ENCODE measurements at regions not wholly inside any gene's neighbourhood (a gene's known extent, or its start where the extent isn't known, plus 50 kb on each side); places are given as distances from the start of the nearest gene placed in this dataset.

GRCh38 chr13:99796175-99796819 lies 175.3 kb downstream of the ZIC5 start:
- Histone ChIP-seq H3K9ac (ENCODE audit: low read depth in 1 of 2, low read length in 2 of 2) (no peak overlapping the region), H3K4me3 (ENCODE audit: low read length in 2 of 2) (no peak overlapping the region), H3K4me1 (ENCODE audit: control insufficient read depth in 2 of 2, insufficient read depth in 2 of 2, low read length in 2 of 2) (no peaks in the 10 kb centered on the region), H3K36me3 (ENCODE audit: control insufficient read depth in 2 of 2, insufficient read depth in 2 of 2, low read length in 2 of 2) (no peaks in the 10 kb centered on the region), H3K9me3 (ENCODE audit: control insufficient read depth in 2 of 2, low read length in 2 of 2) (no peaks in the 10 kb centered on the region), H3K27me3 (ENCODE audit: control insufficient read depth in 2 of 2, insufficient read depth in 2 of 2, low read length in 2 of 2) (no peaks in the 10 kb centered on the region), H3K27ac (ENCODE audit: low read depth in 2 of 2, low read length in 2 of 2) (no peak overlapping the region)

GRCh38 chr13:99792079-99792921 lies 179.3 kb downstream of the ZIC5 start:
- Histone ChIP-seq H3K27ac (ENCODE audit: low read depth in 2 of 2, low read length in 2 of 2) (no peak overlapping the region), H3K9me3 (ENCODE audit: control insufficient read depth in 2 of 2, low read length in 2 of 2) (no peaks in the 10 kb centered on the region), H3K36me3 (ENCODE audit: control insufficient read depth in 2 of 2, insufficient read depth in 2 of 2, low read length in 2 of 2) (no peaks in the 10 kb centered on the region), H3K4me3 (ENCODE audit: low read length in 2 of 2) (no peak overlapping the region), H3K4me1 (ENCODE audit: control insufficient read depth in 2 of 2, insufficient read depth in 2 of 2, low read length in 2 of 2) (no peaks in the 10 kb centered on the region), H3K9ac (ENCODE audit: low read depth in 1 of 2, low read length in 2 of 2) (no peak overlapping the region), H3K27me3 (ENCODE audit: control insufficient read depth in 2 of 2, insufficient read depth in 2 of 2, low read length in 2 of 2) (no peaks in the 10 kb centered on the region)

- Histone ChIP-seq H3K4me1 (ENCODE audit: control insufficient read depth in 2 of 2, insufficient read depth in 2 of 2, low read length in 2 of 2) (no peaks in the 10 kb centered on the region), H3K27ac (ENCODE audit: low read depth in 2 of 2, low read length in 2 of 2) (no peak overlapping the region), H3K36me3 (ENCODE audit: control insufficient read depth in 2 of 2, insufficient read depth in 2 of 2, low read length in 2 of 2) (no peaks in the 10 kb centered on the region), H3K4me3 (ENCODE audit: low read length in 2 of 2) (no peak overlapping the region), H3K9me3 (ENCODE audit: control insufficient read depth in 2 of 2, low read length in 2 of 2) (peaks cover 0 to 3% of the 10 kb centered on the region in 2 donors), H3K27me3 (ENCODE audit: control insufficient read depth in 2 of 2, insufficient read depth in 2 of 2, low read length in 2 of 2) (no peaks in the 10 kb centered on the region), H3K9ac (ENCODE audit: low read depth in 1 of 2, low read length in 2 of 2) (no peak overlapping the region)
Measured at GRCh38 chr13:99782669-99783068, 188.9 kb downstream of the ZIC5 start.

- Histone ChIP-seq H3K4me1 (ENCODE audit: control insufficient read depth in 2 of 2, insufficient read depth in 2 of 2, low read length in 2 of 2) (no peaks in the 10 kb centered on the region), H3K9ac (ENCODE audit: low read depth in 1 of 2, low read length in 2 of 2) (no peak overlapping the region), H3K27ac (ENCODE audit: low read depth in 2 of 2, low read length in 2 of 2) (no peak overlapping the region), H3K9me3 (ENCODE audit: control insufficient read depth in 2 of 2, low read length in 2 of 2) (peaks cover 0 to 3% of the 10 kb centered on the region in 2 donors), H3K27me3 (ENCODE audit: control insufficient read depth in 2 of 2, insufficient read depth in 2 of 2, low read length in 2 of 2) (no peaks in the 10 kb centered on the region), H3K4me3 (ENCODE audit: low read length in 2 of 2) (no peak overlapping the region), H3K36me3 (ENCODE audit: control insufficient read depth in 2 of 2, insufficient read depth in 2 of 2, low read length in 2 of 2) (no peaks in the 10 kb centered on the region)
Measured at GRCh38 chr13:99778500-99778899, 193.1 kb downstream of the ZIC5 start.

- no peak overlapping the region for H3K4me3 ChIP-seq (ENCODE audit: low read length in 2 of 2)
- no peaks in the 10 kb centered on the region for H3K36me3 ChIP-seq (ENCODE audit: control insufficient read depth in 2 of 2, insufficient read depth in 2 of 2, low read length in 2 of 2)
- no peaks in the 10 kb centered on the region for H3K27me3 ChIP-seq (ENCODE audit: control insufficient read depth in 2 of 2, insufficient read depth in 2 of 2, low read length in 2 of 2)
- H3K4me1 ChIP-seq (ENCODE audit: control insufficient read depth in 2 of 2, insufficient read depth in 2 of 2, low read length in 2 of 2) = no peaks in the 10 kb centered on the region
- no peak overlapping the region for H3K27ac ChIP-seq (ENCODE audit: low read depth in 2 of 2, low read length in 2 of 2)
- peaks cover 0 to 3% of the 10 kb centered on the region in 2 donors for H3K9me3 ChIP-seq (ENCODE audit: control insufficient read depth in 2 of 2, low read length in 2 of 2)
- H3K9ac ChIP-seq (ENCODE audit: low read depth in 1 of 2, low read length in 2 of 2) = no peak overlapping the region
Measured at GRCh38 chr13:99777873-99778272, 193.7 kb downstream of the ZIC5 start.

- H3K27ac ChIP-seq (ENCODE audit: low read depth in 2 of 2, low read length in 2 of 2) = no peak overlapping the region
- H3K4me3 ChIP-seq (ENCODE audit: low read length in 2 of 2) = no peak overlapping the region
- H3K27me3 ChIP-seq (ENCODE audit: control insufficient read depth in 2 of 2, insufficient read depth in 2 of 2, low read length in 2 of 2) = no peaks in the 10 kb centered on the region
- no peak overlapping the region for H3K9ac ChIP-seq (ENCODE audit: low read depth in 1 of 2, low read length in 2 of 2)
- no peaks in the 10 kb centered on the region for H3K4me1 ChIP-seq (ENCODE audit: control insufficient read depth in 2 of 2, insufficient read depth in 2 of 2, low read length in 2 of 2)
- H3K36me3 ChIP-seq (ENCODE audit: control insufficient read depth in 2 of 2, insufficient read depth in 2 of 2, low read length in 2 of 2) = no peaks in the 10 kb centered on the region
- no peaks in the 10 kb centered on the region for H3K9me3 ChIP-seq (ENCODE audit: control insufficient read depth in 2 of 2, low read length in 2 of 2)
Measured at GRCh38 chr13:99774644-99775043, 196.9 kb downstream of the ZIC5 start.

- no peaks in the 10 kb centered on the region for H3K36me3 ChIP-seq (ENCODE audit: control insufficient read depth in 2 of 2, insufficient read depth in 2 of 2, low read length in 2 of 2)
- no peak overlapping the region for H3K27ac ChIP-seq (ENCODE audit: low read depth in 2 of 2, low read length in 2 of 2)
- no peak overlapping the region for H3K9ac ChIP-seq (ENCODE audit: low read depth in 1 of 2, low read length in 2 of 2)
- H3K9me3 ChIP-seq (ENCODE audit: control insufficient read depth in 2 of 2, low read length in 2 of 2) = no peaks in the 10 kb centered on the region
- no peaks in the 10 kb centered on the region for H3K4me1 ChIP-seq (ENCODE audit: control insufficient read depth in 2 of 2, insufficient read depth in 2 of 2, low read length in 2 of 2)
- H3K4me3 ChIP-seq (ENCODE audit: low read length in 2 of 2) = no peak overlapping the region
- H3K27me3 ChIP-seq (ENCODE audit: control insufficient read depth in 2 of 2, insufficient read depth in 2 of 2, low read length in 2 of 2) = no peaks in the 10 kb centered on the region
Measured at GRCh38 chr13:99768986-99769385, 202.6 kb downstream of the ZIC5 start.

- Histone ChIP-seq H3K36me3 (ENCODE audit: control insufficient read depth in 2 of 2, insufficient read depth in 2 of 2, low read length in 2 of 2) (no peaks in the 10 kb centered on the region), H3K27me3 (ENCODE audit: control insufficient read depth in 2 of 2, insufficient read depth in 2 of 2, low read length in 2 of 2) (no peaks in the 10 kb centered on the region), H3K9me3 (ENCODE audit: control insufficient read depth in 2 of 2, low read length in 2 of 2) (no peaks in the 10 kb centered on the region), H3K4me1 (ENCODE audit: control insufficient read depth in 2 of 2, insufficient read depth in 2 of 2, low read length in 2 of 2) (no peaks in the 10 kb centered on the region), H3K4me3 (ENCODE audit: low read length in 2 of 2) (no peak overlapping the region), H3K27ac (ENCODE audit: low read depth in 2 of 2, low read length in 2 of 2) (no peak overlapping the region), H3K9ac (ENCODE audit: low read depth in 1 of 2, low read length in 2 of 2) (no peak overlapping the region)
Measured at GRCh38 chr13:99766641-99767045, 204.9 kb downstream of the ZIC5 start.

- no peak overlapping the region for H3K4me3 ChIP-seq (ENCODE audit: low read length in 2 of 2)
- H3K36me3 ChIP-seq (ENCODE audit: control insufficient read depth in 2 of 2, insufficient read depth in 2 of 2, low read length in 2 of 2) = no peaks in the 10 kb centered on the region
- H3K9ac ChIP-seq (ENCODE audit: low read depth in 1 of 2, low read length in 2 of 2) = no peak overlapping the region
- peaks cover 0 to 3% of the 10 kb centered on the region in 2 donors for H3K9me3 ChIP-seq (ENCODE audit: control insufficient read depth in 2 of 2, low read length in 2 of 2)
- H3K27ac ChIP-seq (ENCODE audit: low read depth in 2 of 2, low read length in 2 of 2) = no peak overlapping the region
- H3K27me3 ChIP-seq (ENCODE audit: control insufficient read depth in 2 of 2, insufficient read depth in 2 of 2, low read length in 2 of 2) = no peaks in the 10 kb centered on the region
- no peaks in the 10 kb centered on the region for H3K4me1 ChIP-seq (ENCODE audit: control insufficient read depth in 2 of 2, insufficient read depth in 2 of 2, low read length in 2 of 2)
Measured at GRCh38 chr13:99765869-99766268, 205.7 kb downstream of the ZIC5 start.

- no peak overlapping the region for H3K4me3 ChIP-seq (ENCODE audit: low read length in 2 of 2)
- H3K9ac ChIP-seq (ENCODE audit: low read depth in 1 of 2, low read length in 2 of 2) = no peak overlapping the region
- H3K36me3 ChIP-seq (ENCODE audit: control insufficient read depth in 2 of 2, insufficient read depth in 2 of 2, low read length in 2 of 2) = no peaks in the 10 kb centered on the region
- peaks cover 3% of the 10 kb centered on the region in 2 donors for H3K9me3 ChIP-seq (ENCODE audit: control insufficient read depth in 2 of 2, low read length in 2 of 2)
- no peaks in the 10 kb centered on the region for H3K27me3 ChIP-seq (ENCODE audit: control insufficient read depth in 2 of 2, insufficient read depth in 2 of 2, low read length in 2 of 2)
- no peak overlapping the region for H3K27ac ChIP-seq (ENCODE audit: low read depth in 2 of 2, low read length in 2 of 2)
- no peaks in the 10 kb centered on the region for H3K4me1 ChIP-seq (ENCODE audit: control insufficient read depth in 2 of 2, insufficient read depth in 2 of 2, low read length in 2 of 2)
Measured at GRCh38 chr13:99760456-99760855, 211.1 kb downstream of the ZIC5 start.
